GM12878 (cell line): ENCODE measurements at regions not wholly inside any gene's neighbourhood (a gene's known extent, or its start where the extent isn't known, plus 50 kb on each side); places are given as distances from the start of the nearest gene placed in this dataset.

Source experiments
- ATAC-seq: fragments of 200-7000 bp; cut with Tn5 transposase; 3 replicates; pipeline ENCODE4 v1.9.1; 2020; ENCODE audit warnings: mild to moderate bottlenecking, moderate library complexity
- BruUV-seq: library from RNA; stranded (reverse); fragments of 400-500 nt; replicated peaks from 2 replicates; lab custom pipeline; 2021; lab: Mats Ljungman, UMichigan
- CTCF ChIA-PET: fragments of 300-600 bp; sonication (Branson Sonifier 250); formaldehyde crosslinking; extraction: SDS; loops from one replicate; lab custom pipeline; 2021; ENCODE audit warnings: inconsistent platforms; lab: Yijun Ruan, JAX
- POLR2A ChIA-PET: fragments of 350-600 bp; formaldehyde crosslinking; extraction: SDS; loops from one replicate; lab custom pipeline; 2021; ENCODE audit warnings: inconsistent platforms; lab: Charles Lee
- RAD21 ChIA-PET: fragments of 300-600 bp; sonication (Branson Sonifier 250); formaldehyde crosslinking; loops from one replicate; lab custom pipeline; 2023; ENCODE audit warnings: antibody characterized with exemption; ENCODE audit not compliant: unreplicated experiment; lab: Charles Lee
- SMC1A ChIA-PET: fragments of 300-600 bp; sonication (Branson Sonifier 250); formaldehyde crosslinking; loops from one replicate; lab custom pipeline; 2023; ENCODE audit not compliant: unreplicated experiment, uncharacterized antibody; lab: Charles Lee
- DNase-seq: peaks from one replicate; pipeline ENCODE4 v3.0.0-alpha.2; 2011; ENCODE audit warnings: low read depth, low spot score
- FAIRE-seq: peaks from 3 replicates; lab custom pipeline; 2011; peaks lifted over from hg19 to GRCh38; lab: Jason Lieb, UNC
- H2AFZ ChIP-seq: 2 replicates; pipeline ENCODE4 v1.6.0; 2011; ENCODE audit warnings: low read depth, low read length, control low read depth; ENCODE audit not compliant: control insufficient read depth
- H3K27ac ChIP-seq: 2 replicates; pipeline ENCODE4 v1.5.1; 2011; ENCODE audit warnings: control low read depth; ENCODE audit not compliant: control insufficient read depth, insufficient read depth
- H3K27me3 ChIP-seq, 2 experiments: replicated peaks in 1 of 2; 2 replicates each; pipeline versions ENCODE4 v1.6.0 to v1.6.1; 2011; ENCODE audit warnings: low read length in 1 of 2; ENCODE audit not compliant: control insufficient read depth in 2 of 2, insufficient read depth in 2 of 2
- H3K36me3 ChIP-seq, 2 experiments: 2 replicates each; pipeline ENCODE4 v1.5.1; 2011; ENCODE audit warnings: low read length in 1 of 2; ENCODE audit not compliant: control insufficient read depth in 2 of 2, insufficient read depth in 2 of 2
- H3K4me1 ChIP-seq: 2 replicates; pipeline ENCODE4 v1.6.1; 2011; ENCODE audit warnings: mild to moderate bottlenecking, low read length, moderate library complexity, mixed read lengths; ENCODE audit not compliant: control insufficient read depth, insufficient read depth
- H3K4me2 ChIP-seq: 2 replicates; pipeline ENCODE4 v1.6.0; 2011; ENCODE audit warnings: control low read depth; ENCODE audit not compliant: control insufficient read depth, insufficient read depth
- H3K4me3 ChIP-seq: fragments of 200-600 bp; sonication (generic); 2 replicates; pipeline ENCODE4 v1.5.1; 2016
- H3K79me2 ChIP-seq: 2 replicates; pipeline ENCODE4 v1.6.0; 2011; ENCODE audit warnings: low read length; ENCODE audit not compliant: control insufficient read depth, insufficient read depth
- H3K9ac ChIP-seq: 2 replicates; pipeline ENCODE4 v1.8.0; 2011; ENCODE audit warnings: low read length, control low read depth, mixed read lengths; ENCODE audit not compliant: control insufficient read depth, insufficient read depth
- H3K9me3 ChIP-seq: replicated peaks from 3 replicates; pipeline ENCODE4 v1.5.1; 2011; ENCODE audit warnings: mild to moderate bottlenecking, low read length; ENCODE audit not compliant: control insufficient read depth, insufficient read depth
- H4K20me1 ChIP-seq: 2 replicates; pipeline ENCODE4 v1.6.0; 2011; ENCODE audit not compliant: control insufficient read depth, insufficient read depth
- ATF2 ChIP-seq: IDR thresholded peaks from 2 replicates; pipeline ENCODE4 v1.6.1; 2012; ENCODE audit warnings: low read length, inconsistent platforms
- CBX5 ChIP-seq: sonication (generic); IDR thresholded peaks from 2 replicates; pipeline ENCODE4 v1.6.1; 2016; ENCODE audit warnings: low read depth, moderate library complexity, mild to moderate bottlenecking, inconsistent platforms
- CHD4 ChIP-seq: fragments of 200-600 bp; sonication (generic); IDR thresholded peaks from 2 replicates; pipeline ENCODE4 v1.6.1; 2016; ENCODE audit warnings: mild to moderate bottlenecking
- CREB1 ChIP-seq: IDR thresholded peaks from 2 replicates; pipeline ENCODE4 v1.6.1; 2012; ENCODE audit warnings: low read depth, mild to moderate bottlenecking, inconsistent platforms
- E2F4 ChIP-seq: IDR thresholded peaks from 2 replicates; pipeline ENCODE4 v1.6.1; 2012; ENCODE audit warnings: low read depth, low read length, improper control_type of control experiment
- GABPA ChIP-seq: IDR thresholded peaks from 2 replicates; pipeline ENCODE4 v1.6.1; 2014; ENCODE audit warnings: antibody characterized with exemption, low read depth, mild to moderate bottlenecking, inconsistent platforms
- RELA ChIP-seq: fragments of 450-650 bp; IDR thresholded peaks from 2 replicates; pipeline ENCODE4 v1.8.0; 2014; ENCODE audit warnings: borderline replicate concordance; ENCODE audit not compliant: partially characterized antibody
- SMAD1 ChIP-seq: fragments of 450-650 bp; IDR thresholded peaks from 2 replicates; pipeline ENCODE4 v1.6.1; 2018; ENCODE audit warnings: mild to moderate bottlenecking, low read depth; ENCODE audit not compliant: partially characterized antibody
- SPI1 ChIP-seq: IDR thresholded peaks from 2 replicates; pipeline ENCODE4 v1.6.1; 2011; ENCODE audit warnings: low read depth, mild to moderate bottlenecking, low read length, moderate library complexity, borderline replicate concordance; ENCODE audit not compliant: insufficient read depth
- SRF ChIP-seq, 2 experiments: IDR thresholded peaks; 2 replicates each; pipeline ENCODE4 v1.6.1; 2011; ENCODE audit warnings: low read depth in 2 of 2, low read length in 2 of 2, mild to moderate bottlenecking in 1 of 2, moderate library complexity in 1 of 2
- WRNIP1 ChIP-seq: IDR thresholded peaks from 2 replicates; pipeline ENCODE4 v1.6.1; 2011; ENCODE audit warnings: low read depth, low read length, improper control_type of control experiment, borderline replicate concordance
- YY1 ChIP-seq: IDR thresholded peaks from 2 replicates; pipeline ENCODE4 v1.6.1; 2011; ENCODE audit warnings: low read depth, mild to moderate bottlenecking, low read length
- ZNF207 ChIP-seq: fragments of 450-650 bp; IDR thresholded peaks from 2 replicates; pipeline ENCODE4 v1.6.1; 2014; ENCODE audit warnings: antibody characterized with exemption, mild to moderate bottlenecking, borderline replicate concordance
- ZZZ3 ChIP-seq: IDR thresholded peaks from 2 replicates; pipeline ENCODE4 v1.6.1; 2011; ENCODE audit warnings: low read depth; ENCODE audit not compliant: control insufficient read depth, insufficient read length
- WGBS: methylation state at CpG from one replicate; pipeline ENCODE4 v1.1.6; 2016; ENCODE audit warnings: low lambda C conversion rate; ENCODE audit not compliant: insufficient replicate concordance, insufficient coverage; ENCODE audit errors: missing lambda C conversion rate; 5-methylcytosine and 5-hydroxymethylcytosine counted together
- in situ Hi-C: fragments of 300-500 bp; cut with MboI; formaldehyde crosslinking; loops from 9 replicates; pipeline ENCODE4 v1.14.3; 2018; ENCODE audit warnings: mixed read lengths
- intact Hi-C: fragments of 100-400 bp; cut with micrococcal nuclease; formaldehyde crosslinking; loops from one replicate; pipeline ENCODE4 v1.14.2; 2022; ENCODE audit not compliant: unreplicated experiment
- TF ChIP-seq, protein P1 (sequence below): fragments of 450-650 bp; IDR thresholded peaks from 2 replicates; pipeline ENCODE4 v1.6.1; 2017; ENCODE audit warnings: mild to moderate bottlenecking, low read depth, inconsistent platforms; ENCODE audit not compliant: poor library complexity, severe bottlenecking

DNA sequence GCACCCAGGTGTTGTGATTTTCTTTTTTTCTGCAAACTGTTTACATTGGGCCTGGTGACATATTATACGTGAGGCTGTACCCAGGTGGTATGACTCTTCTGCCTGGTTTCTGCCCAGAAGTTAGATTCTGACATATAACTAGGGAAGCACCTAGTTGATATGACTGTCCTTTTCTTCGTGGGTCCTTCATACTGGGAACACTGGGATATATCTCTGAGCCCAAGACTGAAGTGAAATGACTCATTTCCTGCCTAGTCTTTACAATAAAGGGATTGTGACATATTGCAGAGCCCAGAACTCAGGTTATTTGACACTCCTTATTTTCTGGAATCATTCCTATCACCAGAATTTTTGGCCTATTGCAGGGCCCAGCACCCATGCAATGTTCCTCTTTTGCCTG is 1121.6 kb upstream of the AMELY start:
- intact Hi-C loops (no loop called here), in situ Hi-C loops (no loop called here)
- H3K27ac ChIP-seq = no peak overlapping the region
- no peak overlapping the region for H3K4me2 ChIP-seq
- no peaks in the 10 kb centered on the region for H3K27me3 ChIP-seq
- H3K4me1 ChIP-seq = no peaks in the 10 kb centered on the region
- FAIRE-seq = no peak
- no peak overlapping the region for H3K9ac ChIP-seq
- BruUV-seq = no TSS peak
- no peaks in the 10 kb centered on the region for H4K20me1 ChIP-seq
- DNase-seq = no peak
- ChIA-PET POLR2A (no interaction called here), SMC1A (no interaction called here), CTCF (no interaction called here), RAD21 (no interaction called here)
- no peaks in the 10 kb centered on the region for H3K9me3 ChIP-seq
- no peaks in the 10 kb centered on the region for H3K79me2 ChIP-seq
- TF ChIP-seq YY1 (no peak), SPI1 (no peak), RELA (no peak), E2F4 (no peak), CREB1 (no peak), ZZZ3 (no peak), CHD4 (no peak)
- no peak overlapping the region for H2AFZ ChIP-seq
- WGBS = no CpG with 5 or more reads among the region's 2 CpGs
- H3K4me3 ChIP-seq = no peak overlapping the region
- ATAC-seq = no peak
- H3K36me3 ChIP-seq = no peaks in the 10 kb centered on the region

DNA sequence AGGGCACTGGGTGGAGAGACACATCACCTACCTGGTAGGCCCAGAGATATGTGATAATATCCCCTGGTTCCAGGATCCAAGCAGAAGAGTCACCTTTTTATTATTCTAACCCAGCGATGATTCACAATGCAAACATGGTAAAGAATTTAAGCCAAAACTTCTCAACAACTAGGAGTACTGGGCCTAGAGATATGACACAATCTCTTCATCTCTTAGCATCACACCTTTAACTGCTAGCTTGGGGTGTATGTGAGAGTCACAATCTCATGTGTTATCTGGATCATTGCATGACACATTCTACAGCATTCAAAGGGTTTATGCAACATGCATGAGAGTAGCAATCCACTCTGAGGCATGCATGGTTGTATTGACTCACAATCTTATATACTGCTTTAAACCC is 1109.0 kb upstream of the AMELY start:
- Histone ChIP-seq H3K27ac (no peak overlapping the region), H3K4me3 (no peak overlapping the region), H3K36me3 (no peaks in the 10 kb centered on the region), H3K4me1 (no peaks in the 10 kb centered on the region), H4K20me1 (no peaks in the 10 kb centered on the region), H3K27me3 (no peaks in the 10 kb centered on the region), H3K4me2 (no peak overlapping the region), H3K9ac (no peak overlapping the region), H3K9me3 (no peaks in the 10 kb centered on the region), H3K79me2 (no peaks in the 10 kb centered on the region), H2AFZ (no peak overlapping the region)
- intact Hi-C loops = no loop called here
- POLR2A ChIA-PET = no interaction called here
- DNase-seq = no peak
- RAD21 ChIA-PET = no interaction called here
- no peak for ATAC-seq
- no TSS peak for BruUV-seq
- CTCF ChIA-PET = no interaction called here
- FAIRE-seq = no peak
- in situ Hi-C loops = no loop called here
- WGBS = no CpG with 5 or more reads among the region's 1 CpG
- SMC1A ChIA-PET = no interaction called here
- no peak for TF ChIP-seq ATF2
- no peak for TF ChIP-seq WRNIP1
- no peak for TF ChIP-seq SMAD1
- no peak for TF ChIP-seq GABPA
- TF ChIP-seq, protein P1, sequence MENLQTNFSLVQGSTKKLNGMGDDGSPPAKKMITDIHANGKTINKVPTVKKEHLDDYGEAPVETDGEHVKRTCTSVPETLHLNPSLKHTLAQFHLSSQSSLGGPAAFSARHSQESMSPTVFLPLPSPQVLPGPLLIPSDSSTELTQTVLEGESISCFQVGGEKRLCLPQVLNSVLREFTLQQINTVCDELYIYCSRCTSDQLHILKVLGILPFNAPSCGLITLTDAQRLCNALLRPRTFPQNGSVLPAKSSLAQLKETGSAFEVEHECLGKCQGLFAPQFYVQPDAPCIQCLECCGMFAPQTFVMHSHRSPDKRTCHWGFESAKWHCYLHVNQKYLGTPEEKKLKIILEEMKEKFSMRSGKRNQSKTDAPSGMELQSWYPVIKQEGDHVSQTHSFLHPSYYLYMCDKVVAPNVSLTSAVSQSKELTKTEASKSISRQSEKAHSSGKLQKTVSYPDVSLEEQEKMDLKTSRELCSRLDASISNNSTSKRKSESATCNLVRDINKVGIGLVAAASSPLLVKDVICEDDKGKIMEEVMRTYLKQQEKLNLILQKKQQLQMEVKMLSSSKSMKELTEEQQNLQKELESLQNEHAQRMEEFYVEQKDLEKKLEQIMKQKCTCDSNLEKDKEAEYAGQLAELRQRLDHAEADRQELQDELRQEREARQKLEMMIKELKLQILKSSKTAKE = no peak
- TF ChIP-seq CBX5 = no peak
- TF ChIP-seq ZNF207 = no peak
- no peak for TF ChIP-seq SRF (IDR thresholded peaks at IDR 0.05; ENCODE audit: low read depth in 2 of 2, low read length in 2 of 2)
